ENCODE measurements at regions not wholly inside any gene's neighbourhood (a gene's known extent, or its start where the extent isn't known, plus 50 kb on each side); places are given as distances from the start of the nearest gene placed in this dataset.
A peak's percentile ranks its signal among the peaks of the same experiment; 100 is the strongest.

DNA sequence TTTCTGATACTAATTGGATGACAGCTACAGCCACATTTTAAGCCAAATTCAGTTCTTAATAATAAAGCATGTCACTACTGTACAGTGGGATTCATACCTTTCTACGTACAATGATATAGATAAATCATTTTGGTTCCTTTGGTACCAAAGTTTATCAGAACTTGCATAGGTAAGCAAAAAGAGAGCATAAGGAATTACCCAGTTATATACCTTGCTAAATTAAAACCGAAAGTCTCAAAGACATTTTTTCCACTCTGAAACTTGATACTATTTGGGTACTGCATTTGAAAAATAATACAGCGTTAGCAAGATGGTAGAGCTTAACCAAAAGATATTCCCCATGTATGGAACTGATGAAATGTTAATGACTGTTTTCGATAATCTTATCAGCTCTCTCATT, 400.9 kb upstream of the ADGRL3 start:
- DNase-seq (ENCODE audit: low read depth): no peak

- DNase-seq (ENCODE audit: low read depth): no peak
Observed at GRCh38 chr4:60800701-60801100, 399.4 kb upstream of the ADGRL3 start.

- DNase-seq (ENCODE audit: low read depth): peak; percentile 18
Observed at GRCh38 chr4:60805500-60806313, 394.4 kb upstream of the ADGRL3 start.

GRCh38 chr4:60808726-60809485, 391.2 kb upstream of the ADGRL3 start:
- no peak for DNase-seq (ENCODE audit: low read depth)

DNA sequence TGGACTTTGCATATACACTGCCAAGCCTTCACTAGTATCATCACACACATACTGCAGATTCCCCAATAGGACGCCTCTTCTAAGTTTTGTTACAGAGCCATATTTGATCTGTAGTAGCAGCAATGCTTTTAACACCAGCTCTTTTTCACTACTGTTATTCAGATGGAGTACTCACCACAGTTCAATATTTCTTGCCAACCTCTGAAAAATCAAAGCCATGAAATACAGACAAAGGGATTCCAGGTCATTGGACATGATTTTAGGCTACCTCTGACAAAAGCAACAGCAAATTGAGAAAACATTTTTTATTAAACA, 390.7 kb upstream of the ADGRL3 start:
- DNase-seq (ENCODE audit: low read depth): no peak

DNA sequence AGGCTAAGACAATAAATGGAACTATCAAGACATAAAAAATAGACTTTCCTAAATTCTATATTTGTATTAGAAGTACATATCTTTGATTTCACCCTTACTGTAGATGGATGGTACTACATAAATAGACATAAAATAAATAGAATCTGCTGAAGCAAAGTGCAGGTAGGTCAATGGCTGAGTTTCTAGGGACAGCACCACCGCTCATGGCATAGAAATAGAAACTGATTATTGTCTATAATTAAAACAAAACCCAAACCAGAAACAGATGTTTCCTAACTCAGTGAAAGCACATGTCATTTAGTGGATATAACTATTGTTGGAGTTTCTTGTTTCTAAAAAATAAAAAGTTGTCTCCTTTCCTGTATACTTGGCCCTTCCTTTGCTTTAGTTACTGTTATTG, 387.3 kb upstream of the ADGRL3 start:
- no peak for DNase-seq (ENCODE audit: low read depth)

GRCh38 chr4:60814549-60814948, 385.6 kb upstream of the ADGRL3 start:
- DNase-seq (ENCODE audit: low read depth): no peak

DNA sequence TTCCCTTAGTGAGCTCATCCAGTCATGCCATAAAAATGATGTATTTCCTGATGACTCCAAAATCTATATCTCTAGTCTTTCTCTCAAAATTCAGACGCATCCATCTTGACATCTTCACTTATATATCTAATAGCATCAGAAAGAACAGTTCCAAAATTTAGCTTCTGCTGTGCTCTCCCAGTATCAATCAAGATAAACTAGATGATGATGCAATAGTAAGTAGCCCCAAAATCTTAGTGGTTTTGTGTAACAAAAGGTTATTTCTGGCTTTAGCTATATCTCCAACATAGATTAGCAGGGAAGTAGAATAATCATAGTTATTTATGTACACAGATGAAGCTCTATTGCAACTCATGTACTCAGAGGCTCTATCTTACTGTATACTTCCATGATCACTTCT, 382.5 kb upstream of the ADGRL3 start:
- no peak for DNase-seq (ENCODE audit: low read depth)

GRCh38 chr4:60822986-60823385, 377.1 kb upstream of the ADGRL3 start:
- DNase-seq (ENCODE audit: low read depth): no peak

DNA sequence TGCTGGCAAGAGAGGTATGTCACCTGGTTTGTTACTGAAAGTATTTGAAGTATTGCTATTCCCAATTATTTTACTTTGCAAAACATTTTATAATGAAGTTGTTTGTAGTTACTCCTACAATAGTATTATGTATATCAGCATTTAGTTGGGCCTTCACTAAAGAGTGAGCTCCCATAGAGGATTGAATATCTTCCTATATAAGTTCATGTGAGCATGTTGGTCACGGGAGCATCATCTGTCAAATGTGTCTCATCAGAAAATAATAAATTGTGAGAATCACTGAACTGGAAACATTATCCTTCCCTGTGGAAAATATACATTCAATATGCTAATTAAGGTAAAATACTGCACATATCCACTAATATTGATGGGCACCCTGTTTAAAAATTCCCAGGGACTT, 360.1 kb upstream of the ADGRL3 start:
- DNase-seq (ENCODE audit: low read depth): no peak

DNA sequence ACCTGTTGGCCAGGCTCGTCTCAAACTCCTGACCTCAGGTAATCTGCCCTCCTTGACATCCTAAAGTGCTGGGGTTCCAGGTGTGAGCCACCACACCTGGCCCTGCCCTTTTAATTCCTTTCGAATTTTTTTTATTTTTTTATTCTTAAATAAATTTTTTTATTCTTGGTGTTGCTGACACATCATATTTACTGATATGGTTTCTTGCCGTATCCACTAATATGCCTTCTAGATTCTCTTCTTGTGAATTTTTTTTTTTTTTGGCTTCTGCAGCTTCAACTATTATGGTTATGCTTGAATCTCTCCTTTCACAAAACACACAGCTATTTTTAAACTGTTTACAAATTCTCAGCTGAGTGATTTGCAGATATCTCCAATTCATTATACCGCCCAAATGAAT, 353.4 kb upstream of the ADGRL3 start:
- no peak for DNase-seq (ENCODE audit: low read depth)

DNA sequence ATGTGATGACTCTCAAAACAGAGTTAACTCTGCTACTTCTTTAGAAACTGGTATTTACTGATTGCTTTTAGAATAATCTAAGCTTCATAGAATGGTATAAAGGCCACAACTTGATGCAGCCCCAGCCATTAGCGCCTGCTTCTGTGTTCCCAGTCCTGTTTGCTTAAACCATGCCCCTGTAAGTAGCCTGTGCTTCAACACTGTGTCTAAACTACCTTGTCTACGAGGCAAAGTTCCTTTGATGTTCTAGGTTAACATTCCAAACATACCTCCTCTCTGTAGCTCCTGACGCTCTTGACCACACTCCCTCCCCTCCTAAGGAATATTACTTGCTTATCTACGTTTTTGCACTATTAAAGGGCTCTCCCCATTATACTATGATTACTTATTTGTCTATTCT, 352.5 kb upstream of the ADGRL3 start:
- DNase-seq (ENCODE audit: low read depth): no peak

DNA sequence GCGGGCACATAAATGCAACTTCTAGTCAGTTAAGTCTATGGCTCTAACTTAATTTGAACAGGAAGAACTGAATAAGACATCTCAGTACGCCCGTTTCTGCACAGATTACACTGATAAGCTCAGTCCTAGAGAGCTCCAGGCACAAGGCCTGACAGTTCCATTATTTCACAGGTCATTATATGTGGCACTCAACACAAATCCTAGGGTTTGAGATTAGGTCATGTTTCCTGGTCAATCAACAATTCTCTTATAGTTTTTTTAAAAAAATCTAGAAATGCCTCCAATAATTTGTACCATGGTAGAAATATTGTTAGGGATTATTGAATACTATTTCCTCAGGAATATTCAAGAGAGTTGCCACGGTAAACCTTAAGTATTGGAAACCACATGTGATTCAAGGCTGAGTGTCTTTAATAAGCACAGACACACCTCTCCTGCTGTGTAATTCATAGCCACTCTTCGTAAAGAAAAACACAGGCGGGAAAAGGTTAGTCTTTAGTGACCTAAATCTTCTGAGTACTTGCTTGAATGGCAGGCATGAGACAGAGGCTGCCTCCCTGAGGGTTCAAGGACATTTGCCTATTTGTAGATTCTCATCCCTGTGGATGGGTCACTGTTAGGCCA, 342.9 kb upstream of the ADGRL3 start:
- DNase-seq (ENCODE audit: low read depth): no peak

GRCh38 chr4:60863442-60863841, 336.7 kb upstream of the ADGRL3 start:
- no peak for DNase-seq (ENCODE audit: low read depth)

- no peak for DNase-seq (ENCODE audit: low read depth)
Observed at GRCh38 chr4:60865273-60865672, 334.9 kb upstream of the ADGRL3 start.

DNA sequence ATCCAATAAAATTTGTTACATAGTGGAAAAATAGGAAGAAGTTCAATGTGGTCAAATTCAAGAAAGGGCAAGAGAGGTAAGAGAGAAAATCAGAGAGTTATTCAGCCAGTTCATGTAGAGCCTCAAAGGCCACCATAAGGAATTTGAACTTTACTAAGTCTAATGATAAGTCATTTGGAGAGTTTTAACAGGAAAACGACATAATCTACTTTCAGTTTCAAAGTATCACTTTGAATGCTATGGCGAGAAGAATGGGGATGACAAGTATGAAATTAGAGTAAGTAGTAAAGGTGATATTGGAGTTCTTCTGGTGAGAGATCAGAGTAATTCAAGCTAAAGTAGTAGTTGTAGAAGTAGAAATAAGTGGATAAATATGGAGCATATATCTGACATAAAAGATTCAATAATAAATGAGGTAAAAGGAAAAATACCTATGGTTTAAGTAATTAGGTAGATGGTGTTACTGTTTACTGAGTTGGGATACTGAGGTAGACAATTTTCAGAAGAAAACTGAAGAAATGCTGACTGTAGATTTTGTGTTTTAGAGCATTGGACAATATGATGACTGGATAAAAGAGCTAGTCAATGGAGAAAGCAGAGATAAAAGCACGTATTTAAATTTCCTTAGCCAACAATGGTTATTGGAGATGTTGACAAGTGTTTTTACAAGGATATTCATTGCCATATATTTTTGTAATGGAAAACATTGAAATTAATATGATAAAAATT, 331.7 kb upstream of the ADGRL3 start:
- DNase-seq (ENCODE audit: low read depth): no peak

DNA sequence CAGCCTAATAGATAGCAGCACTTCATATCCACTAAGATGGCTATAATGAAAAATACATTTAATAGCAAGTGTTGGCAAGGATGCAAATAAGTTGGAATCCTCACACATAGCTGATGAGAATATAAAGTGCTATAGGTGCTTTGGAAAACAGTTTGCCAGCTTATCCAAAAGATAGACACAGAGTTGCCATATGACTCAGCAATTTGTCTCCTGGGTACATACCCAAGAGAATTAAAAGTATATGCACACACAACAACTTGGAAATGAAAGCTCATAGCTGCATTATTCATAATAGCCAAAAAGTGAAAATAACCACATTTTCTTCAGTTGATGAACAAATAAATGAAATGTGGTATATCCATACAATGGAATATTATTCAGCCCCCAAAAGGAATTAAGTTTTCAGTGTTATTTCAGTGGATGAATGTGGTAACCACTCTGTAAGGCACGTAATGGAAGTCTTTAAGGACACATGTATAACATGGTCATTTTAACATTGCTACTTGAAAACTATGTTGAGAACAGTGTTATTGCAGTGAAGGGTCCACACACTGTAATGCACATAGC, 320.9 kb upstream of the ADGRL3 start:
- DNase-seq (ENCODE audit: low read depth): no peak

GRCh38 chr4:60884587-60884986, 315.5 kb upstream of the ADGRL3 start:
- no peak for DNase-seq (ENCODE audit: low read depth)

- DNase-seq (ENCODE audit: low read depth): no peak
Observed at GRCh38 chr4:60885011-60885410, 315.1 kb upstream of the ADGRL3 start.

DNA sequence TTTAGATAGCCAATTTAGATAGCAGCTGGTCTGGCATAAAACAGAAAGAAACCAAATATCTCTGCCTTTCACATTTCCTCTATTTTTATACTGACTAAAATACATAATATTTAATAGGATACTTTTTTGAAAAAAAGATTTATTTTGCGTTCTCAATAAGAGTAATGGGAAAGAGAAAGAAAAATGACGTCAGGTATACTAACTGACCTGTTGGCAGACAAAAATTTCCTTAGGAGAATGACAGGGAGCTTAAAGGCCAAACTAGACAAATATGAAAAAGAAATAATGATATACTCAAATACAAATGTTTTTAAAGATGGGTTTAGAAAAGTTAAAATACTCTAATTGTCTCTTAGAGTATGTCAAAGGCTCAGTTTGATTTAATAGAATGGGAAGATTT, 309.4 kb upstream of the ADGRL3 start:
- DNase-seq (ENCODE audit: low read depth): no peak

- DNase-seq (ENCODE audit: low read depth): no peak
Observed at GRCh38 chr4:60891947-60892346, 308.2 kb upstream of the ADGRL3 start.

- no peak for DNase-seq (ENCODE audit: low read depth)
Observed at GRCh38 chr4:60897415-60897814, 302.7 kb upstream of the ADGRL3 start.

All from fibroblast of the conjunctiva (primary cell).